ENCODE measurements at regions not wholly inside any gene's neighbourhood (a gene's known extent, or its start where the extent isn't known, plus 50 kb on each side); places are given as distances from the start of the nearest gene placed in this dataset.

GRCh38 chr5:128020012-128020411 is 63.6 kb upstream of the SLC12A2 start:
- intact Hi-C loops (cut with micrococcal nuclease): no loop called here

More at GRCh38 chr5:128020012-128020411, 63.6 kb upstream of the SLC12A2 start:
- ChIA-PET CTCF (ENCODE audit: low intra/inter-chr PET ratio) (no interaction called here), POLR2A (no interaction called here)
- Histone ChIP-seq H3K27me3 (ENCODE audit: control insufficient read depth in 2 of 2, insufficient read depth in 2 of 2, low read length in 2 of 2) (no peaks in the 10 kb centered on the region), H3K79me2 (ENCODE audit: control insufficient read depth, insufficient read depth, low read length) (no peaks in the 10 kb centered on the region), H3K27ac (ENCODE audit: extremely low read depth, low read depth, low read length) (no peak overlapping the region), H4K20me1 (replicated peaks; ENCODE audit: control insufficient read depth, insufficient read depth, low read length) (no peaks in the 10 kb centered on the region), H3K9me1 (ENCODE audit: control insufficient read depth, insufficient read depth, low read length) (no peaks in the 10 kb centered on the region), H3K4me1 (replicated peaks in 1 of 2; ENCODE audit: control insufficient read depth in 2 of 2, insufficient read depth in 2 of 2, low read length in 2 of 2) (peaks cover 0 to 13% of the 10 kb centered on the region in 2 experiments; a peak in 3 of 5 replicates), H3K4me3 (no peak overlapping the region), H3K4me2 (ENCODE audit: insufficient read depth, low read length) (no peak overlapping the region), H3K36me3 (ENCODE audit: control insufficient read depth, insufficient read depth, low read length) (no peaks in the 10 kb centered on the region; the same call in 2 of the 3 replicates), H3K9me3 (replicated peaks; ENCODE audit: control insufficient read depth, insufficient read depth, low read depth, low read length) (no peaks in the 10 kb centered on the region), H3K9ac (ENCODE audit: insufficient read depth in 1 of 2, low read depth in 2 of 2, low read length in 2 of 2) (no peak overlapping the region), H2AFZ (ENCODE audit: low read depth, low read length) (no peak overlapping the region)
- FAIRE-seq: no peak
- TF ChIP-seq HMG20A (CRISPR knock-in tag; conservative IDR thresholded peaks at IDR 0.05): no peak
- TF ChIP-seq RFX5 (IDR thresholded peaks at IDR 0.05; ENCODE audit: low read depth, low read length): no peak
- no peak for TF ChIP-seq GABPB1 (CRISPR knock-in tag; IDR thresholded peaks at IDR 0.05)
- TF ChIP-seq ZNF589 (CRISPR knock-in tag; IDR thresholded peaks at IDR 0.05; ENCODE audit: low read depth): no peak
- no peak for TF ChIP-seq HMGXB4 (CRISPR knock-in tag; IDR thresholded peaks at IDR 0.05)
- TF ChIP-seq CHD4 (IDR thresholded peaks at IDR 0.05; ENCODE audit: insufficient read depth, insufficient replicate concordance, low read depth, low read length, poor library complexity, severe bottlenecking): no peak
- no peak for DNase-seq (ENCODE audit: extremely low read depth in 1 of 4, low spot score in 3 of 4)
- BruUV-seq (replicated peaks): no TSS peak
- in situ Hi-C loops (cut with MboI): no loop called here
- ATAC-seq: no peak
- 90% methylated on average over 1 of the region's 1 CpG for whole genome bisulfite sequencing (ENCODE audit: insufficient coverage, low coverage, missing lambda C conversion rate)
